CD4-positive, alpha-beta T cell treated with Interleukin-15 for 1 hour (primary cell): ENCODE measurements at regions not wholly inside any gene's neighbourhood (a gene's known extent, or its start where the extent isn't known, plus 50 kb on each side); places are given as distances from the start of the nearest gene placed in this dataset.

Experiments used
- DNase-seq: peaks from one replicate; pipeline ENCODE4 v3.0.0-alpha.2; 2020

GRCh38 chr6:139649732-139650131 lies 275.3 kb upstream of the CITED2 start:
- no peak for DNase-seq

- DNase-seq: no peak
Measured at GRCh38 chr6:139649128-139649527, 274.7 kb upstream of the CITED2 start.

GRCh38 chr6:139648430-139649000 lies 274.1 kb upstream of the CITED2 start:
- no peak for DNase-seq

- no peak for DNase-seq
Measured at GRCh38 chr6:139647841-139648240, 273.4 kb upstream of the CITED2 start.

DNA sequence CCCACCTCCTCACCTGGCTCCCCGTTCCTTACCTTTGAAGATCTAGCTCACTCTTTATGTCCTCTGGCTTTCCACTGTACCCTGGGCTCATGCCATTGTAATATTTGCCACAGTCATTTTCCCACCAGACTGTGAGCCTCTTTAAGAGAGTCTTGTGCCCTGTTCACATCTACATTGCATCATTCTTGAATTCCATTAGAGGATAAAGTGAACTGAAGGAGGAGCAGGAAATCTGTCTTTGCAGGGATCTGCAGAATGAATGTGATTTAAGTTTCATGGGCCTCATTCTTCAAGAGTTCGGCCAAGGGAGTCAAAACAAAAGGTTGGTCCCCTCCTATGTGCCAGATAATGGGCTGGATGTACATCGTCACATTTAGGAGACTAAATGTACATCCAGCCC lies 272.6 kb upstream of the CITED2 start:
- no peak for DNase-seq

GRCh38 chr6:139644821-139645220 lies 270.4 kb upstream of the CITED2 start:
- DNase-seq: no peak

DNA sequence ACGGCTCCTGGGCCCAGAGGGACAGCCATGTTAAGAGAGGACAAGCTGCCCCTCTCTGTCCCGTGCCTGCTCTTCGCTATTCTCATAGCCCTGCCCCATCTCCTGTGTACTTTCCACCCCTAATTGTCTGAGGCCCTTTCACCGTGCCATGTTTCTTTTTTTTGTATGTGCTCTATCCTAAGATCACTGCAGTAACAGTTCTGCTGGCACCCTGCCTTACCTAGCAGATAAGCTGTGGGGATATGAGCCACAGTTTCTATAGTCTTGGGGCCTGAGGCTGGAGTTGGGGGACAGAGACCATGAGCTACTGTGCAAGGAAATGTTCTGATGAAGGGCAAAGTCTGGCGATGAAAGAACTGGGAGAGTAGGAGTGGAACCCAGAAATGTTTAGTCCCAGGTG lies 269.5 kb upstream of the CITED2 start:
- no peak for DNase-seq

DNA sequence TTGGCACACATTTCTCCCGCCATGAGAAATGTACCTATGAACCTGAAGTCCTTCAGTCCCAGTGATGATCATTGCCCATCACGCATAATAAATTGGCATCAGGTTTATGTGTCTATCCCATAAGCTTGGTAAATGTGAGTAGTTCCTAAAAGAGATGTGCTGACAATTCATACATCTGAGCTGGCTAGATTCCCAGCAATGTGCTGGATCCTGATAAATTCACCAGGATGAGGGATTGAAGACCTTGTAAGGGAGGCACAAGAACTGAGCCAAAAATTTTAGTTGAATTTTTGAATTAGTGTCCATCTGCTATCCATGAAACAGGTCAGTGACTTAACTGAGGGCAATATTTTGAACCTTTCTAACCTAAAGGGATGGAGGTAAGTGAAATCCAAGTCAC lies 267.9 kb upstream of the CITED2 start:
- DNase-seq: no peak

DNA sequence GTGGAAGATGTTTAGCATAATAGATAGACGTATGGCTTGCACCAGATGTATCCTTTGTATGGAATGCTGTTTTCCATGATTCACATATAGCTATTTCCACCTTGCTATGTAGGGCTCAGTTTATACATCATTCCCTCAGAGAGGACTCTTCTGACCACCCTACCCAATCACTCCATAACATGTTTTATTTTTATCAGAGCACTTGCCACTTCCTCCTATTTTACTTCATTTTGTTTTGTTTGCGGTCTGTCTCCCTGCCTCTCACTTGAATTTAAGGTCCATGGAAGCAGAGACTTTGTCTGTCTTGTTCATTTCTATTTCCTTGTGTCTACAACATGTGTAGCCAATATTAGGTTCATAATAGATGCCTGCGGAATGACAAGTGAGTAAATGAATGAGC lies 266.9 kb upstream of the CITED2 start:
- no peak for DNase-seq

- DNase-seq: no peak
Measured at GRCh38 chr6:139640921-139641320, 266.5 kb upstream of the CITED2 start.

DNA sequence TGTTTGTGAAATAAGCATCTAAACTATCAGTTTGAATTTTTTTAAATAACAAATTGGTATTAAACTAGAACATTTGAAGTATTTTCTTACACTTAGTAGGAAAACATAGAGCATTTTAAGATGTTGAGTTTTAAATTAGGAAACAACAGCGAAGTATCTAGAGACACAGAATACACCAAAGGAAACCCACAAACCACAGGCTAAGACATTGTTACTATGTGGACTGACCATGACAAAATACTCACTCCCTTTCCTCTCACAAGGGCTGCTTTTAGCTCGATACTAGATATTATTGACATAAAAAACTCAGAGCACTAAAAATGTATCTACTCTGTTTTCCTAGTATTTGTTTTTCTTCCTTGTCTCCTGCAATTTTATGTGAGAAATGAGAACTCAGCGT lies 266.0 kb upstream of the CITED2 start:
- no peak for DNase-seq

GRCh38 chr6:139639507-139639906 lies 265.1 kb upstream of the CITED2 start:
- DNase-seq: no peak

GRCh38 chr6:139638179-139638941 lies 263.9 kb upstream of the CITED2 start:
- no peak for DNase-seq

DNA sequence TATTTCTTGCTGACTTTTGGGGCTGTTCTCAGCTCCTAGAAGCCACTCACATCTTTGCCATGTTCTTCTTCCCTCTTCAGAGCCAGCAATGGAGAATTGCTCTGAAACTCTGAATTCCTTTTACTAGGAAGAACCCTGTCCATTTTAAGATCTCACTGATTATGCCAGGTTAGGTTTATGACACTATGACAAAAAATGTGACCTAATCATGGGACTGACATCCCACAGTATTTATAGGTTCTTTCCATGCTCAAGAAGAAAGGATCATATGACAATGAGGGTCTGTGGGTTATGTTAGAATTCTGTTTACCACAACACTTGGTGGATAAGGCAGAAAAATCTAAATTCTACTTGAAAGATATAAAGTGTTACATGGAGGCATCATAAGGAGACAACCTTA lies 263.3 kb upstream of the CITED2 start:
- no peak for DNase-seq

GRCh38 chr6:139636391-139636790 lies 261.9 kb upstream of the CITED2 start:
- no peak for DNase-seq

DNA sequence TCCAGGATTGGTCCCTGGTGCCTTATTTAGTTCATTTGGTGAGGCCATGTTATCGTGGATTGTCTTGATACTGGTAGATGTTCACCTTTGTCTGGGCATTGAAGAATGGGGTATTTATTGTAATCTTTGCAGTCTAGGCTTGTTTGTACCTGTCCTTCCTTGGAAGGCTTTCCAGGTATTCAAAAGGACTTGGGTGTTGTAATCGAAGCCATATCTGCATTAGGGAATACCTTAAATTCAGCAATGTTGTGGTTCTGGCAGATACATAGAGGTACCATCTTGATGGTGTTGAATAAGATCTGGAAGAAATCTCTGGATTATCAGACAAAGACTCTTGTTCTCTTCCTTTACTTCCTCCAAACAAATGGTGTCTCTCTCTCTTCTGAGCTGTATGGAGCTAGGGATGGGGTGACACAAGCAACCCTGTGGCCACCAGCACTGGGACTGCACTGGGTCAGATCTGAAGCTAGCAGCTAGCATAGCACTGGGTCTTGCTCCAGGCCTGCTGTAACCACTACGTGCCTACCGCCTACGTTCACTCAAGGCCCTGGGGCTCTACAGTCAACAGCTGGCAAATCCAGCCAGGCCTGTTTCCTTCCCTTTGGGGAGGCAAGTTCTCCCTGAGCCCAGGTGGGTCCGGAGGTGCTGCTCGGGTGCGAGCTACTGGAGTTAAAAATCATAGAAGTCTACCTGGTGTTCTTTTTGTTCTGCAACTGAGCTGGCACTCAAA lies 261.1 kb upstream of the CITED2 start:
- no peak for DNase-seq

GRCh38 chr6:139632840-139633239 lies 258.4 kb upstream of the CITED2 start:
- DNase-seq: no peak

DNA sequence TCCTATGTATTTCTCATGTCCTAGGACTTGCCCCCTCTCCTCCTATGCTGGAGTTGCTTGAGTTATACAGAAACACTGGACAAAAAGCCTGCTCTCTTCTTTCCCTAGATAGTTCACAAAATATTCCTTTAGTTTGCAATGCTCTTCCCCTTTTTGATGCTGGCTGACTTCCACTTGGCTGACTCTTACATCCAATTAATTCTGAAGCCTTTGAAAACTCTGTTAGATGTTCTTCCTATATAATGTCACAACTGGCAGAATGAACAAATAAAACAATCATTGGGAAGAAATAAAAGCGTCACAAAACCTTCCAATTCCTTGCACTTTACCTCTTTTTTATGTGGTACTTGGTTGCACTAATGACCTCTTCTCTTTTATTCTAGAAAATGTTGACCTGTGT lies 253.8 kb upstream of the CITED2 start:
- no peak for DNase-seq

GRCh38 chr6:139627091-139627490 lies 252.6 kb upstream of the CITED2 start:
- DNase-seq: no peak

DNA sequence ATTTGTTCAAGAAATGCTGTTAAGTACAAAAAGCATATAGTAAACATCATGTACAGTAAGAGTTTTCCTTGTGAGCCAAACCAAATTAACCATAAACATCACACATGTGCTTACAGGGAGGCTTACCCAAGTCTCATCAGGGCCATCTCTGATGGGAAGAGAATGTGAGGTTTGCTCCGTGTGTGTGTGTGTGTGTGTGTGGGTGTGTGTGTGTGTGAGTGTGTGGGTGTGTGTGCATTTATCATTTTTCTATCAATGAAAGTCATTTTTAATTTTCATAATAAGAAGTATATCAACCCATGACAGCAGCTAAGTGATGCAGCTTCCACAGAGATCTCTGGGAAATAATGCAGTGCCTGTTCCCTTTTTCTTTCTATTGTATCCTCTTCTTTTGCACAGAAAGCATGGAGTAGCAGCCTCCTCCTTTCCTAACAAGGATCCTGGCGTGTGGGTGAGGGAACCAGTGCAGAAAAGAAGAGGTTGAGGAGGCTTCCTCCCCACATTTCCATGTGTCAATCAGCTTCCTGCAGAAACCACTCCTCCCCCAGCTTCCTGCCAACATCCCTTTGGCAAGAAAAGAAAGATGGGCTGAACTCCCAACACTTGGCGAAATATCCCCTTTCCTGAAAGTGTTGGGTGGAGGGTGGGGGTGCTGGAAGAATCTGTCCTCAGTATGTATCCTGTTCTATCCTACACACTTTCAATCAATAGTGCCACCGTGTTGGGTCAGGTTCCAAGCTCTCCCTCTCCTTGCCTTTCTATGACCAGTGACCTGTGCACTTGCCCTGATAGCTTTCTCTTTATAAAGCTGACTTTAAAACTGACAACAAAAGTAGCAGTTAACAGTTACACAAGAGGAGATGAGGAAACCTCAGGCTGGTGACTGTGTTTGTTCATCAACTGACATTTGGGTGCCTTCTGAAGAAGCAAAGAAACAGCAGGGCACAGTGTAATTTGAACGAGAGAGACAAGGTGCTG lies 251.8 kb upstream of the CITED2 start:
- DNase-seq: no peak

DNA sequence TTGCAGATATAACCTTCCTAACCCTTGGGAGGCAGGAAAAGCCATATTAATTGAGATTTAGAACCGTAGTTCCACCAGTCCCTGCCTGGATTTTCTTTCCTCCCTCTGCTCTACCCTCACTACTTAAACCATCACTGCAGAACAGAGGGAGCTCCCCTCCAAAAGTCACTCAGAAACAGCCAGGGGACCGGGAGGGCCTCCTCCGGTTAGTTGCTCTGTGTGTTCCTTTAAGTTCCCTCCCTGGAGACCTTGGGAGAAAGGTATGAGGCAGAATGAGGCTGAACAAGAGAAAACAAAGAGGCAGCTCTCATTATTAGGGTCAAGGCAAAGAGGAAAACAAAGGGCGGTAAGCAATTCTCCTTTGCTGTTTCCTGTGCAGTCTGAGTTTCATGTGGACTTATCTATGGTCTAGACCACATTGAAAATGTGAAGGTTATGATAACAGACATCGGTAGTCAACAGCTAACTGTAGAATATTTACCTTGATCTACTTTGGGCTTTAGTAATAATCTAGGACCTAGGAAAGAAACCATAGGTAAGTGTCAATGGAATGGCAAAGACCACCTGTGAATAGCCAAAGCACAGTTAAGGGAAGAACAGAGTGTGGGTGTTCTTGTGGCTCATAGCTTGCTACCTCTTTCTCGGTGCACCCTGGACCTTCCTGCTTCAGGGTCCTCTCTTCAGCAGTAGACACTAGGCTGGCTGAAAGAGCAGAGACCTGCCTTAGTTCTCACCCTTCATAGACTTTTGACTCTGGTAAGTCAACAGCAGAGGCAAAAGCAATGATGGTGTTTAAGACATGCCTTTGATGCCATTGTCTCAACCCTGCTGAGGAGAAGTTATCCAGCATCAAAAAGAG lies 250.9 kb upstream of the CITED2 start:
- no peak for DNase-seq

- no peak for DNase-seq
Measured at GRCh38 chr6:139623372-139623771, 248.9 kb upstream of the CITED2 start.
